HG03097 (cell line): ENCODE measurements at regions not wholly inside any gene's neighbourhood (a gene's known extent, or its start where the extent isn't known, plus 50 kb on each side); places are given as distances from the start of the nearest gene placed in this dataset.

Experiments
- ATAC-seq: cut with Tn5 transposase; IDR thresholded peaks from one replicate; pipeline ENCODE4 v1.9.1; 2021; ENCODE audit not compliant: unreplicated experiment, low FRiP score

GRCh38 chr10:88023676-88024075, 160.3 kb downstream of the PTEN start:
- no peak for ATAC-seq

- no peak for ATAC-seq
Observed at GRCh38 chr10:88026031-88026430, 162.6 kb downstream of the PTEN start.

DNA sequence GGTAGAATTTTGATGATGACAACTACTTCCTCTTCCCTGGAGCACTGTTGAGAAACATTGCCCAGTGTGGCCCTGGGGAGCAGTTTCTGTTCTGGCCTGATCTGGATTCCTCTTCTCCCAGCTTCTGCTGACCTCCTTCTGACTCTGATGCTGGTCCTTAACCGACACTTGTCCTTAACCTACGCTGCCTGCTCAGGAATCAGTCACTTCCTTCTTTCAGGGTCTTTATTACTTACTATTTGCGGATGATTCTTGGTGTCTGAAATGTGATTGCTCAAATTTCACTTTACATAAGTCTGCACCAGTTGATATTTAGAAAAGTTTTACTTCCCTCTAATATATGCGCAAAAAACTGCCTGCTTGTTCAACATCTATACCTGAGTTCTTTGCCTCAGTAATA, 164.1 kb downstream of the PTEN start:
- ATAC-seq = no peak

- ATAC-seq = no peak
Observed at GRCh38 chr10:88028072-88028471, 164.6 kb downstream of the PTEN start.

DNA sequence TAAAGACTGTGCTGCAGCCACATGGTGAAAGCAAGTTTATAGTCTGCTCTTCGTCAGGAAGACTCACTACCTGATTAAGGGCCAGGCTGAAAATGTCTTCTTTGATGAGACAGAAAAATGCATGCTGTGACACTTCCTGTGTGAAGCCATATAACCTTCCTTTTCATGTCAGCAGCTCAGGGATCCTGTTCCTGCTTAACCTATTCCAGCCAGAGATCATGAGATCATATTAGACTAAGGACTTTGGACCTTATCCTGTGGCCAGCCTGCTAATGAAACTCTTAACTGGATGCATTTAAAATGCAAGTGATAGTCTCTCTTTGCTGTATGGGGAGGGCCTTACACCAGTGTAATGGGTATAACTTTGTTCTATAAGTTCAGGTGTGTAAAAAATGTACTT, 165.2 kb downstream of the PTEN start:
- ATAC-seq = no peak

GRCh38 chr10:88032566-88032965, 169.1 kb downstream of the PTEN start:
- ATAC-seq = no peak

DNA sequence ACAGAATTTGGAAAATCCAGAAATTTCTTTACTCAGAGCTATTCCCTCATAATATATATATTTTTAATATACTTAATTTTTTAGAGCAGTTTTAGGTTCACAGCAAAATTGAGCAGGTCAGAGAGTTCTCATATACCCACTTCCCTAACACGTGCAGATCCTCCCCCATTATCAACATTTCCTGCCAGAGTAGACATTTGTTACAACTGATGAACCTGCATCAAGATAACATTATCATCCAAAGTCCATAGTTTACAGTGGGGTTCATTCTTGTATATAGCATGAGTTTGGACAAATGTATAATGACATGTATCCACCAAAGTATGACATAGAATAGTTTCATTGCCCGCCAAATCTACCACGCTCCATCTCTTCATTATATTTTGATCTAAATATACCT, 170.0 kb downstream of the PTEN start:
- ATAC-seq = no peak

GRCh38 chr10:88033793-88034192, 170.4 kb downstream of the PTEN start:
- ATAC-seq = no peak

- ATAC-seq = no peak
Observed at GRCh38 chr10:88036126-88036525, 172.7 kb downstream of the PTEN start.

- ATAC-seq = no peak
Observed at GRCh38 chr10:88037623-88038022, 174.2 kb downstream of the PTEN start.

GRCh38 chr10:88038268-88038667, 174.8 kb downstream of the PTEN start:
- no peak for ATAC-seq

- no peak for ATAC-seq
Observed at GRCh38 chr10:88039496-88040200, 176.2 kb downstream of the PTEN start.

DNA sequence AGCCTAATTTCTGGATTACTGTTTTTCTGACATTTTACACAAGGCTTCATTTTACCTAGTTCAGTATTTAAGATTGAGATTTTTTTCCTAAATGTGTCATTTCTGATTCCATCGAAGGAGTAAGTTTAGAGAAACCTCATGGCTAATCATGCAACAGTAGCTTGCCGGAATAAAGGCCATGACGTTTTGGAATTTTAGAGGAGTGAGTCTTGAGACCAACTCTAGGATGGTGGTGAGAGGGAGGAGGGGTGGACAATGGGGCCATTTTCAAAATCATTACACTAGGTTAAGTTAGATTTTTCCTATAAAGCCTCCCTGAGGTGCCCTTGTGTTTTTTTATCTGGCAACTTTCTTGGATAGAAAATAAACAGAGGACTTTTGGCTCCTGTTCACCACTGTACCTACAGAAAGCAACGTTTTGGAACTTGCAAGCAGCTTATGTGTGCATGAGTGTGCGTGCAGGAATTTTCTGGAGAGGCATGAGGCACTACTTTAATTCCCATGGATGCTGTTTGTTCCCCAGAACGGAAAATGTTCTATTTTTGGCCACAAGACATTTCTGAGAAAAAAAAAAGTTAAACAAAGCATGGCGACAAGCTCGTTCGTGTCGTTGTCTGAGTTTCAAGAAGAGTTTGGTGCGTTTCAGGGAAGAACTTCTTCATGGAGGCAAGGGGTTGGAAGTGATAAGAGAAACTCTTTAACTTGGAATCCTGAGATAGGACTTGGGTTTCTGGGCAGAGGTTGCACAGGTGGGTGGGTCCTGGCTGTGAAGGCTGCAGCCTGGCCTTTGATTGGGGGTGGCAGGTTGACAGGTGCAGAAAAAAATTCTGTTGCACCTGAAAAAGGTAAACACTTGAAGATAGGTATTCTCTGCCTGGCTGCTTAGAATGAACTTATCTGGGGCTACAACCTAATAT, 178.1 kb downstream of the PTEN start:
- no peak for ATAC-seq

DNA sequence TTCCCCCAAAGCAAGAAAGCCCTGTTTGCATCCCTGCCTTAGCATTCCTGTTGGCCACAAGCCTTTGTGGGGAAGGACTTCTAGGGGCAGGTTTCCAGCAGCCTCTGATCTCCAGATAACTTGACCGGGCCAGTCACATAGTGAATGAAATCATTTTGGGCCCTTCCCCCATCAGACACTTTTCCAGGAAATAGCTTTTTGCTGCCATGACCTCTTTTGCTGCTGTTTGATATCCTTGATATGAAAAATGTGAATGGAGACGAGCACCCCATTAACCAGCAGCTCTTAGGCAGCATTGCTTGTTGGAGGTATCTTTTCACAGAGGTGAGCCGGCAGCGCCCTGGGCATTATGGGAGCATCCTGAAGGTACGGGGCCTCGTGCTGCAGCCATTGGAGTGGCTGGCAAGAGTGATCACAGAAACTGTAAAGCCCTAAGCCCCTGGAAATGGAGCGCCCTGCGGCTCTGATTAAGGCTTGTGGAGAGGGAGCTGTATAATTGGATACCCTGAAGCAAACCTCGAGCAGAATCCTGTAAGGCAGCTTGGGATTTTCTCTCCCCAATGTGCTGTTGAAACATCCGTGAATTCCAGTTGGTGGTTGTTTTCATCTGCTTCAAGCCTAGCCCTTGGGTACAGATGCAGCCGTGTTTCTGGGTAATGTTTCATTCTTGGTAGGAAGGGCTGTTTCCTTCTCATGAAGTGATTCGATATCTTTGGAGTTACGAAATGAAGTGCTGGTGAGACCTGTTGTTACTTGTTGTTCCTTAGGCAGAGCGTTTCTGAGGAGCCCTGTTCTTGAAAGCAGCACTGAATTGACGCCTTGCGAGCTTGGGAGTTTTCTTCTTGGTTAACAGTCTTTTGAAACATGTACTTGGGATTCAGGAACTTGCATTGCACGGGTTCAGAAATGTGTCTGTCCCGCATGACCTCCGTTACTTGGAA, 179.0 kb downstream of the PTEN start:
- ATAC-seq = no peak

- ATAC-seq = no peak
Observed at GRCh38 chr10:88045096-88045495, 181.7 kb downstream of the PTEN start.

GRCh38 chr10:88045656-88046415, 182.4 kb downstream of the PTEN start:
- ATAC-seq = no peak

DNA sequence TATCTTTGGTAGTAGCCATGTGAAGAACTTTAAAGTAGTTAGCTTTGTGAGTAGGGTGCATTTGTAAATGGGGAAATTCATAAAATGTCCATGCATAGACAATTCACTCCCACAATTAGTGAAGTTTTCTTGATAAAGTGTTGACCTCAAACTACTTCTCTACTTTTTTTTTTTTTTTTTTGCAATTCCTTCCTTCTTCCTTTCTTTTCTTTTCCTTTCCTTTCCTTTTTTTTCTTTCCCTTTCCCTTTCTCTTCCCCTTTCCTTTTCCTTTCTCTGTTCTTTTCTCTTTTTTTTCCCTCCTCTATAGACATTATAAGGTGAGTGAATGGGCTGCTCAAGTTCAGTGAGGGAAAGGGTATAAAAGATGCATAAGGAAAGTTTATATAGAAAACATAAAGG, 184.2 kb downstream of the PTEN start:
- ATAC-seq = no peak

DNA sequence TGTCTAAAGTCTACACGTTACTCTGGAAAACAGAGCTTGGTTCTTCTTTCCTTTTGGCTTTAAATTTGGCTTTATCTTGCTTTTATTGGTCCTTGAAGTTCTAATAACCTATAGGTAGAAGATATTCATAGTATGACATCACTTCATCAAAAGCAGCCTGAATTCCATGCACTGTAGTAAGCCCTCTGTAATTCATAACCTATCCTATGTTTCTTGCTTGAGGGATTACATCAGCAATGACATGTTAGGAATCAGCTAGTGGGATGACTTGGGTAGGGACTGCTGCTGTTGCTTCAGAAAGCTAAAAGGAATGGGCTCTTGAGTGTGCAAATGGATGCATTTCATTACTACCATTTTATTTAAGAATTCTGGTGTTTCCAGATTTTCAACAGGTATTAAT, 184.9 kb downstream of the PTEN start:
- no peak for ATAC-seq

DNA sequence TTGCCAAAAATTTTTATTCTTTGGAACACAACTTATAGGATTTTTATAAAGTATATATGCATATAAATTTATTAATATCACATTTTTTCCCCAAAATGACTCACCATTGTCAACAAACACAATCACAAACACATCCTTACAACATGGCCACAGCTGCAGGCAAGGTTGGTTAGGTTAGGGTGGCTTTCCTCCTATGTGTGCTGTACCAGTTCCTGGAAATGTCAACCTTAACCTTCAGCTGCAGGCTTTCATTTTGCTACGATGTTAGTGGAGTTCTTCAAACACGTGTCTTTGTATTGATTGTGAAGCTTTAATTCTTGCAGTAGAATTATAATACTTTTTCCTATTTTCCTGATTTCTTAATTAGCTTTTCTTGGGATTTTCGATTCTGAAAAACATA, 185.8 kb downstream of the PTEN start:
- ATAC-seq = no peak

DNA sequence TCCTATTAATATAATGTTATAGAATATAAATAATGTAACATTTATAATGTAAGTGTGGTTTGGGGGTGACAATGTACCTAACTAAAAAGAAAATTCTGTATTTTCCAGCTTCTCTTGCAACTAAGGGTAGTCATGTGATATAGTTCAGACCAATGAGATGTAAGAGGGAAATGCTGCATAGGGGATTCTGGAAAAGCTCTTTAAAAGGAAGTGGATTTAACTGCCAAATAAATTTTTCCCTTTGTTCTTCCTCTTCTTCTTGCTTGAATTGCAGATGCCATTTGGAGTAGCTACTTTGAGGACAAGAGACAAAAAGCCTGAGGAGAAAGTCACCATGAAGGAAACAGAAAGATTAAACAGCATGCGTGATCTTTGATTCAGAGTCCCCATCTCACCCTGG, 194.3 kb downstream of the PTEN start:
- no peak for ATAC-seq
